Mesenchymal stem cell (in vitro differentiated cells and primary cell): ENCODE measurements at regions not wholly inside any gene's neighbourhood (a gene's known extent, or its start where the extent isn't known, plus 50 kb on each side); places are given as distances from the start of the nearest gene placed in this dataset.
A peak's percentile ranks its signal among the peaks of the same experiment; 100 is the strongest.

Source experiments
- DNase-seq: peaks from one replicate; pipeline ENCODE4 v3.0.0-alpha.2; 2013
- H2AFZ ChIP-seq: one replicate; pipeline ENCODE4 v1.6.1; 2013; ENCODE audit warnings: low read depth, mild to moderate bottlenecking, control low read depth, inconsistent platforms, low read length, moderate library complexity
- H2AK5ac ChIP-seq: 2 replicates; pipeline ENCODE4 v1.6.1; 2013; ENCODE audit warnings: low read length, moderate library complexity, mild to moderate bottlenecking, inconsistent platforms; ENCODE audit not compliant: severe bottlenecking
- H2BK120ac ChIP-seq: one replicate; pipeline ENCODE4 v1.6.1; 2013; ENCODE audit warnings: low read depth, mild to moderate bottlenecking, inconsistent platforms, low read length, moderate library complexity
- H2BK12ac ChIP-seq, 2 experiments: one replicate each; pipeline ENCODE4 v1.6.1; 2013; ENCODE audit warnings: inconsistent platforms in 2 of 2, low read length in 2 of 2, mild to moderate bottlenecking in 2 of 2, moderate library complexity in 2 of 2, control low read depth in 1 of 2
- H2BK15ac ChIP-seq: one replicate; pipeline ENCODE4 v1.6.1; 2013; ENCODE audit warnings: mild to moderate bottlenecking, low read depth, inconsistent platforms; ENCODE audit not compliant: poor library complexity, severe bottlenecking
- H2BK5ac ChIP-seq: 2 replicates; pipeline ENCODE4 v1.6.1; 2013; ENCODE audit warnings: low read depth, mild to moderate bottlenecking, low read length, control low read depth, inconsistent platforms; ENCODE audit not compliant: poor library complexity, severe bottlenecking
- H3K14ac ChIP-seq, 2 experiments: one replicate each; pipeline ENCODE4 v1.6.1; 2013; ENCODE audit warnings: inconsistent platforms in 2 of 2, low read length in 2 of 2, control low read depth in 1 of 2, mild to moderate bottlenecking in 1 of 2, moderate library complexity in 1 of 2
- H3K18ac ChIP-seq, 2 experiments: one replicate each; pipeline ENCODE4 v1.6.1; 2013; ENCODE audit warnings: inconsistent platforms in 2 of 2, low read length in 2 of 2, control low read depth in 1 of 2, low read depth in 1 of 2, mild to moderate bottlenecking in 1 of 2
- H3K23ac ChIP-seq, 2 experiments: one replicate each; pipeline ENCODE4 v1.6.1; 2013; ENCODE audit warnings: inconsistent platforms in 2 of 2, low read length in 2 of 2, mild to moderate bottlenecking in 2 of 2, moderate library complexity in 2 of 2, control low read depth in 1 of 2
- H3K27ac ChIP-seq: 2 replicates; pipeline ENCODE4 v1.5.1; 2013; ENCODE audit warnings: mild to moderate bottlenecking, moderate library complexity, low read length, control low read depth, inconsistent platforms; ENCODE audit not compliant: poor library complexity, severe bottlenecking
- H3K27me3 ChIP-seq, 2 experiments: 2 replicates each; pipeline versions ENCODE4 v1.6.1 to v1.7.0; 2013; ENCODE audit warnings: low read length in 2 of 2, mild to moderate bottlenecking in 2 of 2, moderate library complexity in 2 of 2, control low read depth in 1 of 2, inconsistent platforms in 1 of 2; ENCODE audit not compliant: control insufficient read depth in 1 of 2, insufficient read depth in 1 of 2
- H3K36me3 ChIP-seq, 2 experiments: 2 replicates each; pipeline versions ENCODE4 v1.6.1 to v1.7.0; 2013; ENCODE audit warnings: low read length in 2 of 2, control low read depth in 1 of 2, inconsistent platforms in 1 of 2, low read depth in 1 of 2, mild to moderate bottlenecking in 1 of 2; ENCODE audit not compliant: insufficient read depth in 2 of 2, control insufficient read depth in 1 of 2
- H3K4ac ChIP-seq, 2 experiments: one replicate each; pipeline ENCODE4 v1.6.1; 2013; ENCODE audit warnings: inconsistent platforms in 2 of 2, low read length in 2 of 2, mild to moderate bottlenecking in 2 of 2, moderate library complexity in 2 of 2, control low read depth in 1 of 2, low read depth in 1 of 2
- H3K4me1 ChIP-seq: 2 replicates; pipeline ENCODE4 v1.6.1; 2013; ENCODE audit warnings: low read depth, low read length, control low read depth; ENCODE audit not compliant: control insufficient read depth, insufficient read depth
- H3K4me2 ChIP-seq: 2 replicates; pipeline ENCODE4 v1.6.1; 2013; ENCODE audit warnings: low read length, mild to moderate bottlenecking, inconsistent platforms; ENCODE audit not compliant: poor library complexity, severe bottlenecking
- H3K4me3 ChIP-seq, 2 experiments: 2 replicates each; pipeline versions ENCODE4 v1.5.1 to v1.7.0; 2013; ENCODE audit warnings: low read length in 2 of 2, mild to moderate bottlenecking in 2 of 2, control low read depth in 1 of 2, low read depth in 1 of 2; ENCODE audit not compliant: insufficient read depth in 1 of 2
- H3K79me1 ChIP-seq: replicated peaks from 2 replicates; pipeline ENCODE4 v1.6.1; 2013; ENCODE audit warnings: mild to moderate bottlenecking, control low read depth, low read length, inconsistent platforms; ENCODE audit not compliant: poor library complexity, severe bottlenecking
- H3K9ac ChIP-seq: 2 replicates; pipeline ENCODE4 v1.7.0; 2013; ENCODE audit warnings: mild to moderate bottlenecking, low read length, moderate library complexity
- H3K9me3 ChIP-seq: 2 replicates; pipeline ENCODE4 v1.7.0; 2013; ENCODE audit warnings: mild to moderate bottlenecking, low read length; ENCODE audit not compliant: control insufficient read depth
- H4K8ac ChIP-seq: one replicate; pipeline ENCODE4 v1.6.1; 2013; ENCODE audit warnings: inconsistent platforms, mild to moderate bottlenecking, low read length, moderate library complexity
- H4K91ac ChIP-seq: one replicate; pipeline ENCODE4 v1.6.1; 2013; ENCODE audit warnings: mild to moderate bottlenecking, low read length, inconsistent platforms
- WGBS: methylation state at CpG from one replicate; pipeline ENCODE4 v1.1.7; 2013; ENCODE audit warnings: mixed read lengths; 5-methylcytosine and 5-hydroxymethylcytosine counted together

DNA sequence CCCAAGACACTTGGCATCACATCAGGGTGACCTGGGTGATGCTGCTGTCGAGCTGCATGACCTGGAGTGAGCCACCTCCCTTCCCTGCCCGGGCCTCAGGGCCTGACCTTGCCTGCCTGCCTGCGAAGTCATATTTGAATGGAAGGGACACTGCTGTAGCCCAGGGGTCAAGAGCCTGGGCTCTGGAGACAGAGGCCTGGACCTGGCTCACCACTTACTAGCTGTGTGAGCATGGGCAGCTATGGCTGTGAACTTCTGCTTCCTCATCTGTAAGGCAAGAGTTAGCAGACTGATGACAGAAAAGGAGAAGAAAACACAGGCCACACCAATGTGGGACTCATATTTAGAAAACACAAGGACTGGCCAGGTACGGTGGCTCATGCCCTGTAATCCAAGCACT lies 118.7 kb downstream of the ZFP36L2 start:
- Histone ChIP-seq H4K8ac (no peak overlapping the region), H2AK5ac (peak overlapping the region; percentile 7), H2AFZ (no peak overlapping the region), H3K27me3 (no peaks in the 10 kb centered on the region), H3K4ac (peak overlapping the region in 1 of 2 experiments; percentile 24), H2BK5ac (no peak overlapping the region), H3K23ac (no peak overlapping the region), H3K27ac (no peak overlapping the region), H3K18ac (peak overlapping the region in 1 of 2 experiments; percentile 67), H2BK15ac (peak overlapping the region; percentile 30), H3K36me3 (no peaks in the 10 kb centered on the region), H3K9me3 (no peaks in the 10 kb centered on the region), H4K91ac (no peak overlapping the region), H3K79me1 (no peaks in the 10 kb centered on the region), H3K4me3 (no peak overlapping the region), H2BK120ac (no peak overlapping the region), H2BK12ac (peak overlapping the region in 1 of 2 experiments; percentile 27), H3K4me2 (no peak overlapping the region), H3K9ac (no peak overlapping the region), H3K4me1 (peaks cover 9% of the 10 kb centered on the region), H3K14ac (no peak overlapping the region)
- DNase-seq = no peak
- WGBS = 71% methylated on average over 4 of the region's 4 CpGs

DNA sequence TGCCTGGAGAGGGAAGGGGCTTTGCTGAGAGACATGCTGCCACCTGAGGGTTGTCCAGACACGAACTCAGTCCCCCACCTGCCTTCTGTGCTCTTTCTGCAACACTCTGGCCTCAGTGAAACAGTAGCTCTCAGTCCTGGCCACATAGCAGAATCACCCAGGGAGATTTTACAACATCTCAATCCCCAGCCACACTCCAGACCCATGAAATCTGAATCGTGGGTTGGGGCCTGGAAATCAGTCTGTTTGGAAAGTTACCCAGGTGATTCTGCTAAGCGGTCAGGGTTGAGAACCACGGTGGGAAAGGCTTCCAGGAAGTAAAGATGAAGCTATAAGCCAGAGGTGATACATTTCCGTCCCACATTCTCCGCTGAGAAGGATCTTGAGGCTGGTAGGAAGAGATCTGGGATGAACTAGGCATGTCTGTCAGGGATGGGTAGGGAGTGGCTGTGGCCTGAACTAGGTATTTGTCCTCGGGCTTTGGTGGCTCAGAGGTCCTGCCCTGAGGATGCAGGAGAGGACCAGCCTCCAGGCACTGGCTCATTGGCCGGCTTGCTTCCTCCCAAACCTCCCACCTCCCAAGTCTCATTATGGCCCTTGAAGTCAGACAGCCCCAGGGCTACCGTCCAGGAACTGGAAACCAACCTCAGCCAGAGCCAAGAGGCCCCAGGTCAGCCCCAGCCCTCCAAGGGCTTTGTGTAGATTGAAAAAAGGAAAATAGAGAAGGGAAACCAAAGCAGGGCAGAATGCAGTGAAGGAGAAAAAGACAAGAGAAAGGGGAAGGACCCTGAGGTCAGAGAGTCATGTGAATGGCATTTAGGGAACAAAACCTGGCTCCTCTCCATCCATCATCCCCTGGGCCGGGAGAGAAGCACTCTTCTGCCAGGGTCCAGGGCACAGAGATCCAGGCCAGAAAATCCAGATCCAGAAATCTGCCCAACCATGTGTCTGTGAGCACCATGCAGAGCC lies 119.6 kb downstream of the ZFP36L2 start:
- H3K27ac ChIP-seq = no peak overlapping the region
- peak overlapping the region; percentile 77 to 99 for H2BK12ac ChIP-seq
- peak overlapping the region in 1 of 2 experiments; percentile 90 for H3K14ac ChIP-seq
- no peaks in the 10 kb centered on the region for H3K36me3 ChIP-seq
- H3K9ac ChIP-seq = peak overlapping the region; percentile 11
- no peak for DNase-seq
- H2AK5ac ChIP-seq = peak overlapping the region; percentile 73
- H2AFZ ChIP-seq = peak overlapping the region; percentile 29
- H3K9me3 ChIP-seq = no peaks in the 10 kb centered on the region
- H4K91ac ChIP-seq = peak overlapping the region; percentile 70
- H3K4me3 ChIP-seq = no peak overlapping the region
- H2BK120ac ChIP-seq = peak overlapping the region; percentile 50
- peak overlapping the region; percentile 89 for H2BK15ac ChIP-seq
- peak overlapping the region; percentile 75 for H4K8ac ChIP-seq
- H3K4me1 ChIP-seq = peaks cover 14% of the 10 kb centered on the region
- no peaks in the 10 kb centered on the region for H3K27me3 ChIP-seq
- peak overlapping the region in 1 of 2 experiments; percentile 49 for H3K23ac ChIP-seq
- H3K79me1 ChIP-seq = no peaks in the 10 kb centered on the region
- 80% methylated on average over 10 of the region's 10 CpGs for WGBS
- H2BK5ac ChIP-seq = no peak overlapping the region
- no peak overlapping the region for H3K4me2 ChIP-seq
- peak overlapping the region; percentile 87 to 93 for H3K18ac ChIP-seq
- H3K4ac ChIP-seq = peak overlapping the region; percentile 70 to 86

DNA sequence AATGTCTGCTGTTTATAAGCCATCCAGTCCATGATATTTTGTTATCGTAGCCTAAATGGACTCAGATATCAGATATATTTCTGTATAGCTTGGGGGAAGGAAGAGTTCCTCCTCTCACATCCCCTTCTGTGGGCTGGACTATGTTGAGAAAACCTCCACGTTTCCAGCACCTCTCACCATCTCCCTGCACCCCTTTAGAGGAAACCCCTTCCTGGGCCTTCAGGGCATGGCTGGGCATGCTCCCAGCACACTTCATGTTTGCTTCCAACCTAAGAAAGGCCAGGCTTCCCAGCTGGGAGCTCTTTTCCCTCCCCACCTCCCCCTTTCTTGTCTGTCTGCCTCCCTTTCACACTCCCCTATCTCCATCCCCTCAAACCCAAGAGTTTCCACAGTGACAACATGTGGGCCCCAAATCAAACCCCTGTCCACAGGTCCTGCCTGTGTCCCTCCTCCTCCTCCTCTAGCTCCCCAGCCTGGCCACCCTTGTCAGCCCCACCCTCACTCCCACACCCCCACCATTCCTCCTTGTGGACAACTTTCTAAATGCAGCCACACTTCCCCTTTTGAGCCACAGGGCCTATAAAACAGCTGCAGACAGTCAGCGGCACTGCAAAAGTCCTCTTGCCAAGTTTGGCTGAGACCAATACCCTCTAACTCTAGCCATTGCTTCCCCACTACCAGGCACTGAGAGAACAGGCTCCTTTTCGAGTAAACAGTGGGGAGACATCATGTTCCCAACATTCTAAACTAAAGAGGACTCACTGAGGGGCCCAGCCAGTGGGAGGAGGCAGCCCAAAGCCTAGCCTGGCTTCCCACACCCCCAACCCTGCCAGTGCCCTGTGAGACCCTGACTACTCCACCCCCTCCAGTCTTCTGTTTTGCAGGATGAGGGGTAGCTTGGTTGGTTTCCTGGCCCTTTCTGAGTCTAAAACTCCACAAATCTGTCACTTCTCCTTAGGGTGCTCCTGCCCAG lies 120.5 kb downstream of the ZFP36L2 start:
- Histone ChIP-seq H2AFZ (peak overlapping the region; percentile 64), H2BK15ac (peak overlapping the region; percentile 89), H3K27me3 (no peaks in the 10 kb centered on the region), H2BK12ac (peak overlapping the region; percentile 77 to 99), H4K8ac (peak overlapping the region; percentile 75), H2BK120ac (peak overlapping the region; percentile 50), H3K14ac (peak overlapping the region in 1 of 2 experiments; percentile 90), H3K79me1 (no peaks in the 10 kb centered on the region), H3K4me2 (no peak overlapping the region), H3K9ac (peak overlapping the region; percentile 11), H3K4ac (peak overlapping the region; percentile 70 to 86), H2BK5ac (no peak overlapping the region), H3K18ac (peak overlapping the region; percentile 87 to 93), H4K91ac (peak overlapping the region; percentile 79), H3K36me3 (no peaks in the 10 kb centered on the region), H3K4me3 (no peak overlapping the region), H3K4me1 (peaks cover 20% of the 10 kb centered on the region), H2AK5ac (peak overlapping the region; percentile 73), H3K9me3 (no peaks in the 10 kb centered on the region), H3K23ac (no peak overlapping the region), H3K27ac (no peak overlapping the region)
- DNase-seq = peak; percentile 59
- 81% methylated on average over 3 of the region's 4 CpGs for WGBS
